H1 (cell line): ENCODE measurements at regions not wholly inside any gene's neighbourhood (a gene's known extent, or its start where the extent isn't known, plus 50 kb on each side); places are given as distances from the start of the nearest gene placed in this dataset.

ENCODE experiments used
- CTBP2 ChIP-seq: IDR thresholded peaks from 2 replicates; pipeline ENCODE4 v1.7.0; 2011; ENCODE audit warnings: borderline replicate concordance, mild to moderate bottlenecking, moderate library complexity, mixed read lengths, low read length; ENCODE audit not compliant: insufficient read depth, insufficient read length
- EZH2 ChIP-seq: fragments of 200-600 bp; sonication (generic); IDR thresholded peaks from 2 replicates; pipeline ENCODE4 v1.7.1; 2012; ENCODE audit warnings: low read depth, mild to moderate bottlenecking, moderate library complexity, low read length, inconsistent platforms; ENCODE audit not compliant: severe bottlenecking
- FOSL1 ChIP-seq: IDR thresholded peaks from 2 replicates; pipeline ENCODE4 v1.6.1; 2011; ENCODE audit warnings: mild to moderate bottlenecking, low read depth, low read length, moderate library complexity; ENCODE audit not compliant: insufficient read depth
- HDAC2 ChIP-seq, 2 experiments: fragments of 300-600 bp in 1 of 2; sonication (generic) in 1 of 2; IDR thresholded peaks; 2 replicates each; pipeline ENCODE4 v1.6.1; 2011 to 2012; ENCODE audit warnings: low read depth in 2 of 2, low read length in 2 of 2, mild to moderate bottlenecking in 2 of 2, moderate library complexity in 2 of 2, borderline replicate concordance in 1 of 2, inconsistent platforms in 1 of 2
- MAX ChIP-seq: IDR thresholded peaks from 2 replicates; pipeline ENCODE4 v1.6.1; 2012; ENCODE audit warnings: inconsistent platforms
- TAF7 ChIP-seq: optimal IDR thresholded peaks from 2 replicates; pipeline ENCODE3; 2011; ENCODE audit warnings: low read depth, mild to moderate bottlenecking, inconsistent platforms, low read length, moderate library complexity, borderline replicate concordance

GRCh38 chr4:177759729-177760128 lies 317.5 kb upstream of the AGA start (continued):
- no peak for TF ChIP-seq MAX
- TF ChIP-seq EZH2: no peak
- TF ChIP-seq CTBP2: no peak
- no peak for TF ChIP-seq FOSL1
- no peak for TF ChIP-seq TAF7
- no peak for TF ChIP-seq HDAC2 (IDR thresholded peaks at IDR 0.05; ENCODE audit: borderline replicate concordance in 1 of 2, low read depth in 2 of 2, low read length in 2 of 2)
